SK-N-SH (cell line): ENCODE measurements at regions not wholly inside any gene's neighbourhood (a gene's known extent, or its start where the extent isn't known, plus 50 kb on each side); places are given as distances from the start of the nearest gene placed in this dataset.
A peak's percentile ranks its signal among the peaks of the same experiment; 100 is the strongest.

Source experiments
- CTCF ChIA-PET: fragments of 300-600, 350-600 bp; formaldehyde crosslinking; extraction: SDS; loops from one replicate; lab custom pipeline; 2021; lab: Yijun Ruan, JAX
- POLR2A ChIA-PET: fragments of 350-600 bp; sonication (Branson Sonifier 250); formaldehyde crosslinking; extraction: SDS; loops from one replicate; lab custom pipeline; 2020; ENCODE audit warnings: antibody characterized with exemption, inconsistent platforms; lab: Yijun Ruan, JAX
- DNase-seq: peaks from one replicate; pipeline ENCODE4 v3.0.0; 2012
- H2AFZ ChIP-seq: fragments of 200-600 bp; sonication (generic); 2 replicates; pipeline ENCODE4 v1.8.1; 2016; ENCODE audit warnings: antibody characterized with exemption, mild to moderate bottlenecking, low read depth
- H3F3A ChIP-seq: fragments of 200-600 bp; sonication (generic); replicated peaks from 2 replicates; pipeline ENCODE3; 2016; ENCODE audit warnings: antibody characterized with exemption, mild to moderate bottlenecking; ENCODE audit not compliant: insufficient read depth
- H3K27ac ChIP-seq, 2 experiments: fragments of 200-500 bp in 1 of 2; fragments of 200-600 bp in 1 of 2; sonication (Bioruptor generic) in 1 of 2; sonication (generic), shearing (Covaris generic) in 1 of 2; 2 replicates each; pipeline versions ENCODE4 v1.5.1 to v1.6.1; 2014 to 2016; ENCODE audit warnings: low read depth in 2 of 2, inconsistent platforms in 1 of 2, low read length in 1 of 2, mild to moderate bottlenecking in 1 of 2, mixed read lengths in 1 of 2
- H3K27me3 ChIP-seq: fragments of 200-600 bp; sonication (generic), shearing (Covaris generic); 2 replicates; pipeline ENCODE4 v1.6.1; 2016; ENCODE audit warnings: mixed run types; ENCODE audit not compliant: insufficient read depth
- H3K36me3 ChIP-seq, 2 experiments: fragments of 200-500 bp in 1 of 2; fragments of 200-600 bp in 1 of 2; sonication (Bioruptor generic) in 1 of 2; sonication (generic) in 1 of 2; replicated peaks in 1 of 2; 2 replicates each; pipeline versions ENCODE3 to v1.5.1; 2014 to 2016; ENCODE audit warnings: low read length in 1 of 2, mild to moderate bottlenecking in 1 of 2; ENCODE audit not compliant: insufficient read depth in 2 of 2, control insufficient read depth in 1 of 2
- H3K4me1 ChIP-seq, 2 experiments: fragments of 200-500 bp in 1 of 2; fragments of 200-600 bp in 1 of 2; sonication (Bioruptor generic) in 1 of 2; sonication (generic), shearing (Covaris generic) in 1 of 2; 2 replicates each; pipeline versions ENCODE4 v1.5.1 to v1.6.1; 2014 to 2016; ENCODE audit warnings: low read depth in 1 of 2, low read length in 1 of 2, mixed run types in 1 of 2; ENCODE audit not compliant: insufficient read depth in 2 of 2, control insufficient read depth in 1 of 2
- H3K4me2 ChIP-seq: fragments of 200-600 bp; sonication (generic), shearing (Covaris generic); 2 replicates; pipeline ENCODE4 v1.6.1; 2017; ENCODE audit warnings: mixed run types
- H3K4me3 ChIP-seq, 2 experiments: fragments of 200-500 bp in 1 of 2; fragments of 200-600 bp in 1 of 2; sonication (Bioruptor generic) in 1 of 2; sonication (generic), shearing (Covaris generic) in 1 of 2; 2 replicates each; pipeline versions ENCODE4 v1.5.1 to v1.8.1; 2014 to 2016; ENCODE audit warnings: low read depth in 2 of 2, inconsistent platforms in 1 of 2, low read length in 1 of 2, mild to moderate bottlenecking in 1 of 2, mixed read lengths in 1 of 2, moderate library complexity in 1 of 2
- H3K79me2 ChIP-seq: fragments of 200-600 bp; sonication (generic); 2 replicates; pipeline ENCODE4 v1.8.1; 2017; ENCODE audit warnings: mild to moderate bottlenecking; ENCODE audit not compliant: insufficient read depth
- H3K9ac ChIP-seq: fragments of 200-600 bp; sonication (generic); 2 replicates; pipeline ENCODE4 v1.6.1; 2017; ENCODE audit warnings: mixed run types
- H3K9me2 ChIP-seq: fragments of 200-600 bp; sonication (generic); 2 replicates; pipeline ENCODE4 v1.6.1; 2017; ENCODE audit warnings: mixed run types
- H3K9me3 ChIP-seq: fragments of 200-600 bp; sonication (generic); 2 replicates; pipeline ENCODE4 v1.6.1; 2017; ENCODE audit warnings: mixed run types, mild to moderate bottlenecking, moderate library complexity
- H4K20me1 ChIP-seq: fragments of 200-600 bp; sonication (generic); 2 replicates; pipeline ENCODE4 v1.6.1; 2017; ENCODE audit warnings: mild to moderate bottlenecking, mixed run types; ENCODE audit not compliant: insufficient read depth
- CHD2 ChIP-seq: fragments of 150-350 bp; IDR thresholded peaks from 2 replicates; pipeline ENCODE4 v1.6.1; 2018; ENCODE audit warnings: low read length; ENCODE audit not compliant: partially characterized antibody
- ELF1 ChIP-seq: IDR thresholded peaks from 2 replicates; pipeline ENCODE4 v1.4.0; 2012
- EP300 ChIP-seq, 2 experiments: IDR thresholded peaks; 2 replicates each; pipeline versions ENCODE4 v1.4.0 to v1.6.1; 2012; ENCODE audit warnings: borderline replicate concordance in 1 of 2, low read depth in 1 of 2, low read length in 1 of 2
- EZH2phosphoT487 ChIP-seq: fragments of 200-600 bp; sonication (generic); IDR thresholded peaks from 2 replicates; pipeline ENCODE4 v1.6.1; 2017; ENCODE audit warnings: low read depth, mixed run types, mild to moderate bottlenecking, antibody characterized with exemption, moderate library complexity, borderline replicate concordance
- FOSL2 ChIP-seq: IDR thresholded peaks from 2 replicates; pipeline ENCODE4 v1.4.0; 2012; ENCODE audit warnings: low read depth, mild to moderate bottlenecking, moderate library complexity, borderline replicate concordance
- FOXJ3 ChIP-seq: sonication (generic); formaldehyde crosslinking; IDR thresholded peaks from 2 replicates; pipeline ENCODE4 v1.5.1; 2020; ENCODE audit warnings: mild to moderate bottlenecking, missing genetic modification reagents
- FOXM1 ChIP-seq: IDR thresholded peaks from 2 replicates; pipeline ENCODE4 v1.4.0; 2012; ENCODE audit warnings: low read depth, mild to moderate bottlenecking
- GABPA ChIP-seq: IDR thresholded peaks from 2 replicates; pipeline ENCODE4 v1.4.0; 2012; ENCODE audit warnings: low read depth, mild to moderate bottlenecking
- GATA2 ChIP-seq: sonication (generic); formaldehyde crosslinking; IDR thresholded peaks from 2 replicates; pipeline ENCODE4 v1.5.0; 2020; ENCODE audit warnings: mild to moderate bottlenecking, missing genetic modification reagents
- JUND ChIP-seq: IDR thresholded peaks from 2 replicates; pipeline ENCODE4 v1.4.0; 2012
- MEF2A ChIP-seq: IDR thresholded peaks from 2 replicates; pipeline ENCODE4 v1.4.0; 2012; ENCODE audit warnings: low read depth, borderline replicate concordance
- MXI1 ChIP-seq: IDR thresholded peaks from 2 replicates; pipeline ENCODE4 v1.6.1; 2012; ENCODE audit warnings: mild to moderate bottlenecking, low read depth, low read length, improper control_type of control experiment
- NFIC ChIP-seq: IDR thresholded peaks from 2 replicates; pipeline ENCODE4 v1.4.0; 2012; ENCODE audit warnings: borderline replicate concordance
- NRF1 ChIP-seq: IDR thresholded peaks from 2 replicates; pipeline ENCODE4 v1.6.1; 2012; ENCODE audit warnings: low read depth, mild to moderate bottlenecking, low read length
- POLR2AphosphoS5 ChIP-seq: IDR thresholded peaks from 2 replicates; pipeline ENCODE4 v1.6.1; 2012; ENCODE audit warnings: low read depth, low read length
- RAD21 ChIP-seq: IDR thresholded peaks from 2 replicates; pipeline ENCODE4 v1.6.1; 2012; ENCODE audit warnings: mild to moderate bottlenecking, low read length
- RCOR1 ChIP-seq: fragments of 150-350 bp; IDR thresholded peaks from 2 replicates; pipeline ENCODE4 v1.6.1; 2017; ENCODE audit warnings: antibody characterized with exemption, low read length
- RFX5 ChIP-seq: IDR thresholded peaks from 2 replicates; pipeline ENCODE4 v1.6.1; 2012; ENCODE audit warnings: mild to moderate bottlenecking, improper control_type of control experiment, low read length
- SIN3A ChIP-seq: IDR thresholded peaks from 2 replicates; pipeline ENCODE4 v1.6.1; 2012; ENCODE audit warnings: low read depth, mild to moderate bottlenecking, low read length, moderate library complexity, borderline replicate concordance
- TAF1 ChIP-seq: IDR thresholded peaks from 2 replicates; pipeline ENCODE4 v1.6.1; 2012; ENCODE audit warnings: low read depth, mild to moderate bottlenecking, low read length, moderate library complexity, borderline replicate concordance
- TCF12 ChIP-seq: IDR thresholded peaks from 2 replicates; pipeline ENCODE4 v1.4.0; 2012
- TEAD4 ChIP-seq: IDR thresholded peaks from 2 replicates; pipeline ENCODE4 v1.4.0; 2012; ENCODE audit warnings: mild to moderate bottlenecking, borderline replicate concordance; ENCODE audit not compliant: insufficient read depth
- USF1 ChIP-seq: IDR thresholded peaks from 2 replicates; pipeline ENCODE4 v1.4.0; 2012; ENCODE audit warnings: low read depth, borderline replicate concordance
- WGBS: methylation state at CpG from one replicate; pipeline ENCODE4 v1.1.6; 2017; ENCODE audit warnings: low lambda C conversion rate; 5-methylcytosine and 5-hydroxymethylcytosine counted together
- TF ChIP-seq, protein P1 (sequence below): fragments of 150-350 bp; IDR thresholded peaks from 2 replicates; pipeline ENCODE4 v1.6.1; 2017; ENCODE audit warnings: antibody characterized with exemption, low read length, low read depth, borderline replicate concordance
- TF ChIP-seq, protein P2 (sequence below): IDR thresholded peaks from 2 replicates; pipeline ENCODE4 v1.4.0; 2012; ENCODE audit warnings: low read depth, borderline replicate concordance

DNA sequence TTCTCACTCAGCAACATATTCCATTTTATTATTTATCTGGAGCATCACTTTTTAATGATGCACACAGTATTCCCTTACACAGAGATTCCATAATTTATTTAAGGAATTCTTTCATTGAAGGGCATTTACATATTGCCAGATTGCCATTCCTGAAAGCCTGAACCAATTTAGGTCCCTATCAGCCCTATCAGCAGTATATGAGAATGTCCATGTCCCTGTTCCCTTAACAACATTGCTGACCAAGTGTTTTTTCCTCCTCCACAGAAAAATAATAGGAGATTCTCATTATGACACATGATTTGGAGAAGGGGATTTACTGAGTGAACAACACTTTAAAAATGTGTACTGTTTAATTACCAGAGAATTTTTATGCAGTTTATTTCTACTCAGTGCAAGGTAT lies 90.1 kb upstream of the PHOX2B start:
- H3K4me3 ChIP-seq, result no peak overlapping the region
- H4K20me1 ChIP-seq, result no peaks in the 10 kb centered on the region
- H3K9ac ChIP-seq, result no peak overlapping the region
- H3K27ac ChIP-seq, result peak overlapping the region in 1 of 2 experiments; percentile 86; a peak in 2 of 4 replicates
- TF ChIP-seq CHD2 (peak; percentile 59), TEAD4 (no peak), RCOR1 (peak; percentile 98), NRF1 (no peak), ELF1 (no peak), MEF2A (no peak), FOXM1 (no peak), GATA2 (peak; percentile 89), POLR2AphosphoS5 (no peak), EP300 (IDR thresholded peaks at IDR 0.05; ENCODE audit: borderline replicate concordance in 1 of 2, low read depth in 1 of 2, low read length in 1 of 2) (peak in 1 of 2 experiments; percentile 75; a peak in 1 of 4 replicates), TCF12 (peak; percentile 8; the same call in 1 of the 2 replicates), TAF1 (no peak)
- TF ChIP-seq, protein P1, sequence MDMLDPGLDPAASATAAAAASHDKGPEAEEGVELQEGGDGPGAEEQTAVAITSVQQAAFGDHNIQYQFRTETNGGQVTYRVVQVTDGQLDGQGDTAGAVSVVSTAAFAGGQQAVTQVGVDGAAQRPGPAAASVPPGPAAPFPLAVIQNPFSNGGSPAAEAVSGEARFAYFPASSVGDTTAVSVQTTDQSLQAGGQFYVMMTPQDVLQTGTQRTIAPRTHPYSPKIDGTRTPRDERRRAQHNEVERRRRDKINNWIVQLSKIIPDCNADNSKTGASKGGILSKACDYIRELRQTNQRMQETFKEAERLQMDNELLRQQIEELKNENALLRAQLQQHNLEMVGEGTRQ, result no peak
- TF ChIP-seq, all 33 proteins: peak for 5
- POLR2A ChIA-PET, result interaction anchor here (1.2 to 1.9 kb wide), 2 partner anchors 35 to 45 kb away, joined by 3 to 8 read pairs; no protein-coding TSS in a partner anchor
- H3K9me3 ChIP-seq, result no peaks in the 10 kb centered on the region
- no peaks in the 10 kb centered on the region for H3K79me2 ChIP-seq
- H3K27me3 ChIP-seq, result no peaks in the 10 kb centered on the region
- H3K9me2 ChIP-seq, result no peaks in the 10 kb centered on the region
- H3F3A ChIP-seq, result no peaks in the 10 kb centered on the region
- no peak overlapping the region for H3K4me2 ChIP-seq
- DNase-seq, result peak; percentile 48
- no peaks in the 10 kb centered on the region for H3K36me3 ChIP-seq
- no peak overlapping the region for H2AFZ ChIP-seq
- CTCF ChIA-PET, result interaction anchor here (0.9 kb wide), 1 partner anchor 87 kb away, joined by 5 read pairs; no protein-coding TSS in a partner anchor
- H3K4me1 ChIP-seq, result peaks cover 0 to 20% of the 10 kb centered on the region in 2 experiments; a peak in 2 of 4 replicates

DNA sequence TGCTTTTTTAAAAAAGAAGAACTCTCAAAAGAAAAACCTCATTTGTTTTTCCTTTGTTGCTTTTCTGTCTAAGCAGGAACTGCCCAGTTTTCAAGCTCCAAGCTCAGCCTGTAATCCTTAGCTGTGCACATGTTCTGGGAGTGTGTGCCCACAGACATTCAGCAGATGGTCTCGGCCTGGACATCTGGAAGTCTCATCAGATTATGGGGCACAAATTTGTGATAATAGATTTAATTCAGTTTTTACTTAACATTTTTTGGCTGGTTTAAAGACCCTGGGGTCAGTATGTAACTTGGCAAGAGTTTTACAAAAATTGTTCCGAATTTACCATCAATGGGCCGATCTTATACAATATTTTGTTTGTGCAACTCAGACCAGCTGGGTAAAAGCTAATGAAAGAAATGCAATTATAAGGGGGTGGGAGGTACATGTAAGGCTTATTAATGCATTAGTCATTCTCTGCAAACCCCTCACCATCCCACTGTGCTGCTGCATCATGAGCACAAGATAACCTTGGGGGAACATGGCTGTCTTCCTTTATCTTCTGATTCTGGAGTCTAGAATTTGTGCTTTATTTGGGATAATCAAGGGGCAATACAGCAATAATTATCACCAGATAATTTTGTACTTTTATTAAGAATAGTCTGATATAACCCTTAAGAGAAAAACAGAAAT lies 86.9 kb upstream of the PHOX2B start:
- no peaks in the 10 kb centered on the region for H3K36me3 ChIP-seq
- no peaks in the 10 kb centered on the region for H3K9me2 ChIP-seq
- WGBS, result 13% methylated on average over 3 of the region's 3 CpGs
- no peaks in the 10 kb centered on the region for H3F3A ChIP-seq
- H3K9ac ChIP-seq, result no peak overlapping the region
- ChIA-PET CTCF (interaction anchor here (1.0 to 2.2 kb wide), 5 partner anchors 42 to 87 kb away, joined by 3 to 9 read pairs (median 5); partner anchors contain the start of gene PHOX2B), POLR2A (interaction anchor here (0.6 to 3.9 kb wide), 13 partner anchors 9 to 87 kb away, joined by 3 to 39 read pairs (median 6); partner anchors contain the start of gene PHOX2B)
- H3K27me3 ChIP-seq, result no peaks in the 10 kb centered on the region
- H3K4me2 ChIP-seq, result no peak overlapping the region
- H3K79me2 ChIP-seq, result no peaks in the 10 kb centered on the region
- H3K9me3 ChIP-seq, result no peaks in the 10 kb centered on the region
- DNase-seq, result peak; percentile 62
- H3K4me1 ChIP-seq, result peaks cover 0 to 24% of the 10 kb centered on the region in 2 experiments; a peak in 2 of 4 replicates
- H3K27ac ChIP-seq, result peak overlapping the region in 1 of 2 experiments; percentile 99; a peak in 2 of 4 replicates
- no peaks in the 10 kb centered on the region for H4K20me1 ChIP-seq
- H2AFZ ChIP-seq, result no peak overlapping the region
- no peak overlapping the region for H3K4me3 ChIP-seq
- no peak for TF ChIP-seq FOXM1
- TF ChIP-seq JUND, result no peak
- TF ChIP-seq FOSL2, result no peak
- TF ChIP-seq RCOR1, result peak; percentile 99
- no peak for TF ChIP-seq TAF1
- TF ChIP-seq EP300 (IDR thresholded peaks at IDR 0.05; ENCODE audit: borderline replicate concordance in 1 of 2, low read depth in 1 of 2, low read length in 1 of 2), result peak in 1 of 2 experiments; percentile 97; a peak in 2 of 4 replicates
- no peak for TF ChIP-seq NRF1
- TF ChIP-seq, protein P2, sequence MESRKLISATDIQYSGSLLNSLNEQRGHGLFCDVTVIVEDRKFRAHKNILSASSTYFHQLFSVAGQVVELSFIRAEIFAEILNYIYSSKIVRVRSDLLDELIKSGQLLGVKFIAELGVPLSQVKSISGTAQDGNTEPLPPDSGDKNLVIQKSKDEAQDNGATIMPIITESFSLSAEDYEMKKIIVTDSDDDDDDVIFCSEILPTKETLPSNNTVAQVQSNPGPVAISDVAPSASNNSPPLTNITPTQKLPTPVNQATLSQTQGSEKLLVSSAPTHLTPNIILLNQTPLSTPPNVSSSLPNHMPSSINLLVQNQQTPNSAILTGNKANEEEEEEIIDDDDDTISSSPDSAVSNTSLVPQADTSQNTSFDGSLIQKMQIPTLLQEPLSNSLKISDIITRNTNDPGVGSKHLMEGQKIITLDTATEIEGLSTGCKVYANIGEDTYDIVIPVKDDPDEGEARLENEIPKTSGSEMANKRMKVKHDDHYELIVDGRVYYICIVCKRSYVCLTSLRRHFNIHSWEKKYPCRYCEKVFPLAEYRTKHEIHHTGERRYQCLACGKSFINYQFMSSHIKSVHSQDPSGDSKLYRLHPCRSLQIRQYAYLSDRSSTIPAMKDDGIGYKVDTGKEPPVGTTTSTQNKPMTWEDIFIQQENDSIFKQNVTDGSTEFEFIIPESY, result no peak
- no peak for TF ChIP-seq GABPA
- TF ChIP-seq ELF1, result no peak
- TF ChIP-seq FOXJ3 (CRISPR knock-in tag), result peak; percentile 77; the same call in 1 of the 2 replicates
- 0 out of 2 replicates have a peak, but pooled peaks have one; percentile 32 for TF ChIP-seq NFIC
- TF ChIP-seq EZH2phosphoT487, result no peak
- TF ChIP-seq SIN3A, result no peak
- TF ChIP-seq USF1, result no peak
- TF ChIP-seq TCF12, result peak; percentile 79
- peak; percentile 29; the same call in 1 of the 2 replicates for TF ChIP-seq RAD21
- TF ChIP-seq MXI1, result peak; percentile 47; the same call in 1 of the 2 replicates
- no peak for TF ChIP-seq RFX5
